Inflammatory macrophage treated with lipopolysaccharide for 4 hours (primary cell): ENCODE measurements at regions not wholly inside any gene's neighbourhood (a gene's known extent, or its start where the extent isn't known, plus 50 kb on each side); places are given as distances from the start of the nearest gene placed in this dataset.

Source experiments
- DNase-seq: peaks from one replicate; pipeline ENCODE4 v3.0.0-alpha.2; 2020

- DNase-seq, result no peak
These were observed 360.4 kb upstream of the CELF2 start for GRCh38 chr10:10657139-10657760.

- peak; percentile 4 for DNase-seq
These were observed 359.4 kb upstream of the CELF2 start for GRCh38 chr10:10658172-10658785.

GRCh38 chr10:10660054-10660453 lies 357.6 kb upstream of the CELF2 start:
- no peak for DNase-seq

GRCh38 chr10:10661176-10661575 lies 356.5 kb upstream of the CELF2 start:
- no peak for DNase-seq

GRCh38 chr10:10662716-10663408 lies 354.8 kb upstream of the CELF2 start:
- peak; percentile 24 for DNase-seq

- peak; percentile 28 for DNase-seq
These were observed 354.1 kb upstream of the CELF2 start for GRCh38 chr10:10663622-10664021.

- DNase-seq, result no peak
These were observed 351.9 kb upstream of the CELF2 start for GRCh38 chr10:10665750-10666149.

GRCh38 chr10:10667466-10667865 lies 350.2 kb upstream of the CELF2 start:
- DNase-seq, result no peak

GRCh38 chr10:10676972-10677371 lies 340.7 kb upstream of the CELF2 start:
- DNase-seq, result no peak

GRCh38 chr10:10677479-10677878 lies 340.2 kb upstream of the CELF2 start:
- peak; percentile 62 for DNase-seq

GRCh38 chr10:10680496-10680895 lies 337.2 kb upstream of the CELF2 start:
- no peak for DNase-seq

GRCh38 chr10:10684972-10685371 lies 332.7 kb upstream of the CELF2 start:
- DNase-seq, result no peak

GRCh38 chr10:10685566-10685965 lies 332.1 kb upstream of the CELF2 start:
- DNase-seq, result no peak

- DNase-seq, result no peak
These were observed 329.9 kb upstream of the CELF2 start for GRCh38 chr10:10687751-10688150.

- DNase-seq, result peak; percentile 43
These were observed 318.2 kb upstream of the CELF2 start for GRCh38 chr10:10699427-10699826.

- DNase-seq, result no peak
These were observed 316.5 kb upstream of the CELF2 start for GRCh38 chr10:10701084-10701611.

GRCh38 chr10:10702211-10702610 lies 315.5 kb upstream of the CELF2 start:
- no peak for DNase-seq

GRCh38 chr10:10703382-10703781 lies 314.3 kb upstream of the CELF2 start:
- DNase-seq, result no peak

- no peak for DNase-seq
These were observed 305.4 kb upstream of the CELF2 start for GRCh38 chr10:10712155-10712704.

- no peak for DNase-seq
These were observed 303.3 kb upstream of the CELF2 start for GRCh38 chr10:10714327-10714726.

GRCh38 chr10:10716972-10717371 lies 300.7 kb upstream of the CELF2 start:
- no peak for DNase-seq

- no peak for DNase-seq
These were observed 295.2 kb upstream of the CELF2 start for GRCh38 chr10:10722422-10722821.

- DNase-seq, result no peak
These were observed 292.5 kb upstream of the CELF2 start for GRCh38 chr10:10725196-10725595.

- no peak for DNase-seq
These were observed 291.6 kb upstream of the CELF2 start for GRCh38 chr10:10726101-10726500.
